ENCODE measurements at regions not wholly inside any gene's neighbourhood (a gene's known extent, or its start where the extent isn't known, plus 50 kb on each side); places are given as distances from the start of the nearest gene placed in this dataset.

DNA sequence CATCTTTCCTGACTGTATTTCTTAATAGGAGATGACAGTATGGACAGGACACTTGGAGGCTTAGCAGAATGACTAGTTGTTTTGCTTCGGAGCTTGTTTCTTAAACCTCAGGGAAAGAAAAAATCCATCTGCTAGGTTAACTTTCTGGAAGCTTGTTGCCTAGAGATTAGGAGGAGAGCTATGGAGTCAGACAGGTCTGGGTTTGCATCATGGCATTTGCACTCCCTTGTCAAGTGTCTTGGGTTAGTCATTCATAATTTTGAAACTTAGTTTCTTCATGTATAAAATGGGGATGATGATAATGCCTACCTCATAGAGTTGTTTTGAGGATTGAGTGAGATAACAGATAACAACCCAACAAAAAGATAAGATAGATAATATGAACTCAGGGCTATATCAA is 231.5 kb downstream of the STK31 start:
- Mint-ChIP-seq H3K4me1 (no peaks in the 10 kb centered on the region), H3K27me3 (peaks cover 13 to 39% (median 28%) of the 10 kb centered on the region in 5 donors), H3K36me3 (peaks cover 0 to under 1% (median 0%) of the 10 kb centered on the region in 3 donors), H3K27ac (no peak overlapping the region), H3K4me3 (no peak overlapping the region), H3K9me3 (peaks cover 0 to 29% (median 11%) of the 10 kb centered on the region in 9 donors)
- DNase-seq (no peak), ATAC-seq (no peak)
- POLR2A ChIA-PET, result no interaction called here

DNA sequence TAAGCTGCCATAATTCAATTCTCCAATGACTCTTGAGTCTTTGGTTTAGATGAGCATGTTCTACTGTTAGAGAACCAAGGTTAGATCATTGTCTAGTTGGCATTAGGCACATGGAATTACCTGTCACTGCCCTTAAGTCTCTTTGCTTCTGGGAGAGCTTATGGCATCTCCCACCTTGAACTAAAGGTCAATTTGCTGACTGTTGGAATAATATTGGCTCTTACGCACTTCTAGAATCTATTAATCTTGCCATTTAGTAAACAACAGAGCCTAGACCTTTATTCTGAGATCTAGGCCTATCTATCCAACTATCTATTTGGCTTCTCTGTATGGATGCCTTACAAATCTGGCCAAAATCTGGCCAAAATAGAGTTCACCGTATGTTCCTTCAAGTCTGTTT is 232.0 kb downstream of the STK31 start:
- Mint-ChIP-seq H3K27me3 (peaks cover 13 to 39% (median 28%) of the 10 kb centered on the region in 5 donors), H3K9me3 (peaks cover 0 to 34% (median 15%) of the 10 kb centered on the region in 9 donors), H3K4me1 (no peaks in the 10 kb centered on the region), H3K27ac (no peak overlapping the region), H3K4me3 (no peak overlapping the region), H3K36me3 (peaks cover 0 to 5% (median 0%) of the 10 kb centered on the region in 3 donors)
- no peak for DNase-seq
- no peak for ATAC-seq
- POLR2A ChIA-PET, result no interaction called here

- Mint-ChIP-seq H3K4me1 (no peaks in the 10 kb centered on the region), H3K9me3 (peaks cover 0 to 28% (median 15%) of the 10 kb centered on the region in 9 donors), H3K27me3 (peaks cover 12 to 39% (median 23%) of the 10 kb centered on the region in 5 donors), H3K36me3 (peaks cover 0 to 5% (median 0%) of the 10 kb centered on the region in 3 donors), H3K27ac (no peak overlapping the region), H3K4me3 (no peak overlapping the region)
- ATAC-seq (no peak), DNase-seq (no peak)
- POLR2A ChIA-PET, result no interaction called here
Measured at GRCh38 chr7:23944131-23944530, 234.1 kb downstream of the STK31 start.

DNA sequence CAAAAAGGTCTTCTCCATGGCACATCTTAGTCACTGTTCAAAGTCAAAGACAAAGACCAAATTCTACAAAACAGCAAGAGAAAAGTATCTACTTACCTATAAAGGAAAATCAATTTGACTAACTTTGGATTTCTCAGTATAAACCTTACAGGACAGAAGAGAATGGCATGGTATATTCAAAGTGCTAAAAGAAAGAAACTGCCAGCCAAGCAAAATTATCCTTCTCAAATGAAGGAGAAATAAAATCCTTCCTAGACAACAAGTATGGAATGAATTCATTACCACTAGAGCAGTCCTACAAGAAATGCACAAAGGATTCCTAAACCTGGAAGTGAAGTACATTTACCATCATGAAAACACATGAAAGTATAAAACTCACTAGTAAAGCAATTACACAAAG is 235.5 kb downstream of the STK31 start:
- POLR2A ChIA-PET, result no interaction called here
- ATAC-seq (no peak), DNase-seq (no peak)
- peaks cover 0 to 28% (median 20%) of the 10 kb centered on the region in 9 donors for H3K9me3 Mint-ChIP-seq
- H3K27ac Mint-ChIP-seq, result no peak overlapping the region
- H3K4me1 Mint-ChIP-seq, result no peaks in the 10 kb centered on the region
- H3K4me3 Mint-ChIP-seq, result no peak overlapping the region
- peaks cover 8 to 30% (median 19%) of the 10 kb centered on the region in 5 donors for H3K27me3 Mint-ChIP-seq
- H3K36me3 Mint-ChIP-seq, result peaks cover 0 to 5% (median 0%) of the 10 kb centered on the region in 3 donors

DNA sequence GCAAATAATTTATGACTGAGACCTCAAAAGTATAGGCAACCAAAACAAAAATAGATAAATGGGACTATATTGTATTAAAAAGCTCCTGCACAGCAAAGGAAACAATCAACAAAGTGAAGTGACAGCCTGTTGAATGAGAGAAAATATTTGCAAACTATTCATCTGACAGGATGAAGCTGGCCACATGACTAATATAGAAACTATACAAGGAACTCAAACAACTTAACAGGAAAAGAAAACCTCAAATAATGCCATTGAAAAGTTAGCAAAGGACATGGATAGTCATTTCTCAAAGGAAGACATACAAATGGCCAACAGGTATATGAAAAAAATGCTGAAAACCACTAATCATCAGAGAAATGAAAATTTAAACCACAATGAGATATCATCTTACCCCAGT is 245.1 kb downstream of the STK31 start:
- POLR2A ChIA-PET, result no interaction called here
- DNase-seq (no peak), ATAC-seq (no peak)
- H3K4me1 Mint-ChIP-seq, result no peaks in the 10 kb centered on the region
- peaks cover 0 to 6% (median 1%) of the 10 kb centered on the region in 5 donors for H3K27me3 Mint-ChIP-seq
- H3K36me3 Mint-ChIP-seq, result no peaks in the 10 kb centered on the region
- no peak overlapping the region for H3K4me3 Mint-ChIP-seq
- peaks cover 0 to 13% (median 5%) of the 10 kb centered on the region in 9 donors for H3K9me3 Mint-ChIP-seq
- no peak overlapping the region for H3K27ac Mint-ChIP-seq

DNA sequence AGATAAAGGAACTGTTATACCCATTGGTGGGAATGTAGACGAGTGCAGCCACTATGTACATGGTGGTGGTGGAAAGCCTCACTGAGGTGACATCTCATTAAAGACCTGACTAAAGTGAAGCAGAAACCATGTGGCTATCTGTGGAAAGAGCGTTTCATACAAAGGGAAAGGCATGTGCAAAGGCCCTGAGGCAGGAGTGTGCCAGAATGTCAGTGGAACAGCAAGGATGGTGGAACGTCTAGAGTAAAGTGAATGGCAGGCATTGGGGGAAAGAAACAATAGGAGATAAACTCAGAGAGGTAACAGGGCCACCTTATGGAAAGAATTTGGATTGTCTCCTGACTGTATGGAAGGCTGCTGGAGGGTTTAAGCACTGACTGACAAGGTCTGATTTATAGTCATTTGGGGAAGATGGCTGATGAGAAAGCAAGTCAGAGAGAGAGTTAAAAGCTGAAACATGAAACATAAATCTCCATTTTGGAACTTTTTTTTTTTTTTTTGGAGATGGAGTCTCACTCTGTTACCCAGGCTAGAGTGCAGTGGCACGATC is 245.7 kb downstream of the STK31 start:
- H3K4me1 Mint-ChIP-seq, result no peaks in the 10 kb centered on the region
- H3K9me3 Mint-ChIP-seq, result peaks cover 0 to 13% (median 4%) of the 10 kb centered on the region in 9 donors
- no peaks in the 10 kb centered on the region for H3K36me3 Mint-ChIP-seq
- H3K27ac Mint-ChIP-seq, result no peak overlapping the region
- no peak for DNase-seq
- ATAC-seq, result no peak
- POLR2A ChIA-PET, result no interaction called here
- peaks cover 0 to 6% (median 0%) of the 10 kb centered on the region in 5 donors for H3K27me3 Mint-ChIP-seq
- H3K4me3 Mint-ChIP-seq, result no peak overlapping the region

- Mint-ChIP-seq H3K27me3 (peaks cover 0 to 6% (median 1%) of the 10 kb centered on the region in 5 donors), H3K4me3 (no peak overlapping the region), H3K36me3 (no peaks in the 10 kb centered on the region), H3K9me3 (peaks cover 0 to 13% (median 4%) of the 10 kb centered on the region in 9 donors), H3K27ac (peak overlapping the region in 1 of 10 donors; percentile 51), H3K4me1 (no peaks in the 10 kb centered on the region)
- POLR2A ChIA-PET, result no interaction called here
- DNase-seq, result no peak
- no peak for ATAC-seq
Measured at GRCh38 chr7:23956772-23957576, 247.0 kb downstream of the STK31 start.

DNA sequence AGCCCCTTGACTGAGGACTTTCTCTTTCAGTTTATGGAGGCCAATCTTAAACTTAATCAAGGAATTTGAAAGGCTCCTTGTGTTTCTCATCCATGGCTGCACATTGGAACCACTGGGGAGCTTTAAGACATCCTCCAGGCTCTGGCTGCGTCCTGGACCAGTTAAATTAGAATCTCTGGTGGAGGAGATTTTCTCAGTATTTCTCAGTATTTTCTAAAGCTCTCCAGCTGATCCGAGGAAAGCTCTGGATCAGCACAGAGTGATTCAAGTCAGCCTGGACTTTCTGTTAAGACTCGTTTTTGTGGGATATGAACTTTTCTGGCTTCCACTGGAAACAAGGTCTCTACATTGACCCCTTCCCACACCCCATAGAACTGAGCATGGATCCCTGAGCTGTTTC is 249.8 kb downstream of the STK31 start:
- POLR2A ChIA-PET, result no interaction called here

DNA sequence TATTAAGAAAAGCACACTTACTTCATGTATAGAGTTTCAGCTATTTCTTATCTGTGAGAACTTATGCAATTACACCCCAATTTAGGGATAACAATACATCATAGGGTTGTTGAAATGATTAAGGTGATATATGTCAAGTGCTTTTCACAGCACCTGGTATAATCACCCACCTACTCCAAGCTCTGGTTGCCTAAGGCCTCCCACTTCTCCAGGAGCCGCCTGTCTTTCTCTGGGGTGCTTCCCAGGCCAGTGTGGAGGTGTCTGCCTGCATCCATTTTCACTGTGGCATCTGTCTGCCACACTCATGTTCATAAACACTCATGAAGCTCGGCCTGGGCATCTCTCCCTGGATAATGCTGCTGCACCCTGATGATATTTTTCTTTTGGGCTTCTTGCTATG is 250.3 kb downstream of the STK31 start:
- Mint-ChIP-seq H3K9me3 (peaks cover 0 to 6% (median 3%) of the 10 kb centered on the region in 9 donors), H3K36me3 (no peaks in the 10 kb centered on the region), H3K4me1 (no peaks in the 10 kb centered on the region), H3K27me3 (peaks cover 0 to 6% (median 1%) of the 10 kb centered on the region in 5 donors), H3K4me3 (no peak overlapping the region), H3K27ac (no peak overlapping the region)
- POLR2A ChIA-PET, result no interaction called here
- DNase-seq, result no peak
- ATAC-seq, result no peak

More for the DNA sequence above, 249.8 kb downstream of the STK31 start:
- Mint-ChIP-seq H3K4me1 (no peaks in the 10 kb centered on the region), H3K4me3 (no peak overlapping the region), H3K36me3 (no peaks in the 10 kb centered on the region), H3K27ac (no peak overlapping the region), H3K9me3 (peaks cover 0 to 9% (median 4%) of the 10 kb centered on the region in 9 donors), H3K27me3 (peaks cover 0 to 6% (median 1%) of the 10 kb centered on the region in 5 donors)
- DNase-seq (no peak), ATAC-seq (no peak)

GRCh38 chr7:23963461-23964165 is 253.6 kb downstream of the STK31 start:
- no peaks in the 10 kb centered on the region for H3K4me1 Mint-ChIP-seq
- POLR2A ChIA-PET, result no interaction called here
- peaks cover 1 to 13% (median 5%) of the 10 kb centered on the region in 5 donors for H3K27me3 Mint-ChIP-seq
- H3K27ac Mint-ChIP-seq, result no peak overlapping the region
- H3K4me3 Mint-ChIP-seq, result no peak overlapping the region
- H3K36me3 Mint-ChIP-seq, result no peaks in the 10 kb centered on the region
- H3K9me3 Mint-ChIP-seq, result peaks cover 0 to 2% (median 0%) of the 10 kb centered on the region in 9 donors
- ATAC-seq (no peak), DNase-seq (no peak)

GRCh38 chr7:23964715-23965114 is 254.7 kb downstream of the STK31 start:
- no peak for DNase-seq
- POLR2A ChIA-PET, result no interaction called here

GRCh38 chr7:23965296-23965695 is 255.3 kb downstream of the STK31 start:
- Mint-ChIP-seq H3K27me3 (peaks cover 1 to 13% (median 4%) of the 10 kb centered on the region in 5 donors), H3K27ac (no peak overlapping the region), H3K4me3 (no peak overlapping the region), H3K36me3 (no peaks in the 10 kb centered on the region), H3K4me1 (no peaks in the 10 kb centered on the region), H3K9me3 (peaks cover 0 to 2% (median 0%) of the 10 kb centered on the region in 9 donors)
- no peak for DNase-seq
- no peak for ATAC-seq
- POLR2A ChIA-PET, result no interaction called here

More at GRCh38 chr7:23964715-23965114, 254.7 kb downstream of the STK31 start:
- Mint-ChIP-seq H3K27me3 (peaks cover 1 to 13% (median 4%) of the 10 kb centered on the region in 5 donors), H3K4me3 (no peak overlapping the region), H3K4me1 (no peaks in the 10 kb centered on the region), H3K9me3 (peaks cover 0 to 2% (median 0%) of the 10 kb centered on the region in 9 donors), H3K27ac (no peak overlapping the region), H3K36me3 (no peaks in the 10 kb centered on the region)
- no peak for ATAC-seq

- Mint-ChIP-seq H3K9me3 (peaks cover 0 to 2% (median 0%) of the 10 kb centered on the region in 9 donors), H3K4me3 (no peak overlapping the region), H3K27ac (no peak overlapping the region), H3K36me3 (no peaks in the 10 kb centered on the region), H3K4me1 (no peaks in the 10 kb centered on the region), H3K27me3 (peaks cover 0 to 13% (median 3%) of the 10 kb centered on the region in 5 donors)
- POLR2A ChIA-PET, result no interaction called here
- DNase-seq, result no peak
- ATAC-seq, result no peak
Measured at GRCh38 chr7:23966941-23967340, 256.9 kb downstream of the STK31 start.
